ENCODE measurements at regions not wholly inside any gene's neighbourhood (a gene's known extent, or its start where the extent isn't known, plus 50 kb on each side); places are given as distances from the start of the nearest gene placed in this dataset.

DNA sequence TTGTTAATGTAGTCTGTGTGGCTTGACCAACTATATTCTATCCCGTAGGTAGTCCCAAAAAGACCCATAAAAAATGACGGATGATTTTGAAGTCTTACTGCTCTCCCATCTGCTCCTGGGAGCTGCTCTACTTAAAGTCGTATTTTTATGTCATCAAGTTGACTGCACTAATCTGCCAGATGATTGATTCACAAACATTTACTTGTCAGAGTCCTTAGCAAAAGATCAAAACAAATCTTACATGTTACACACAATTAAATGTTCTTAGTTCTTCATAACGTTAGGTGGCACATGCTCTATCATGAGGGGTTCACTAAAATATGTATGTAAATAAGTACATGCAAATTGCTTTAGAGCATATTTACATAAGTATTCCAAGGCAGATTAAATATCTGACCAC, 498.3 kb upstream of the LRRTM4 start:
- Mint-ChIP-seq H3K4me3 (no peak overlapping the region), H3K27ac (ENCODE audit: unreplicated experiment) (no peak overlapping the region), H3K27me3 (ENCODE audit: low read depth) (no peaks in the 10 kb centered on the region), H3K9me3 (peaks cover 5% of the 10 kb centered on the region), H3K4me1 (no peaks in the 10 kb centered on the region), H3K36me3 (ENCODE audit: low read depth) (no peaks in the 10 kb centered on the region)
- TF ChIP-seq, protein P1, sequence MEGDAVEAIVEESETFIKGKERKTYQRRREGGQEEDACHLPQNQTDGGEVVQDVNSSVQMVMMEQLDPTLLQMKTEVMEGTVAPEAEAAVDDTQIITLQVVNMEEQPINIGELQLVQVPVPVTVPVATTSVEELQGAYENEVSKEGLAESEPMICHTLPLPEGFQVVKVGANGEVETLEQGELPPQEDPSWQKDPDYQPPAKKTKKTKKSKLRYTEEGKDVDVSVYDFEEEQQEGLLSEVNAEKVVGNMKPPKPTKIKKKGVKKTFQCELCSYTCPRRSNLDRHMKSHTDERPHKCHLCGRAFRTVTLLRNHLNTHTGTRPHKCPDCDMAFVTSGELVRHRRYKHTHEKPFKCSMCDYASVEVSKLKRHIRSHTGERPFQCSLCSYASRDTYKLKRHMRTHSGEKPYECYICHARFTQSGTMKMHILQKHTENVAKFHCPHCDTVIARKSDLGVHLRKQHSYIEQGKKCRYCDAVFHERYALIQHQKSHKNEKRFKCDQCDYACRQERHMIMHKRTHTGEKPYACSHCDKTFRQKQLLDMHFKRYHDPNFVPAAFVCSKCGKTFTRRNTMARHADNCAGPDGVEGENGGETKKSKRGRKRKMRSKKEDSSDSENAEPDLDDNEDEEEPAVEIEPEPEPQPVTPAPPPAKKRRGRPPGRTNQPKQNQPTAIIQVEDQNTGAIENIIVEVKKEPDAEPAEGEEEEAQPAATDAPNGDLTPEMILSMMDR (conservative IDR thresholded peaks at IDR 0.05) = no peak
- DNase-seq (ENCODE audit: low read depth, low spot score) = no peak

DNA sequence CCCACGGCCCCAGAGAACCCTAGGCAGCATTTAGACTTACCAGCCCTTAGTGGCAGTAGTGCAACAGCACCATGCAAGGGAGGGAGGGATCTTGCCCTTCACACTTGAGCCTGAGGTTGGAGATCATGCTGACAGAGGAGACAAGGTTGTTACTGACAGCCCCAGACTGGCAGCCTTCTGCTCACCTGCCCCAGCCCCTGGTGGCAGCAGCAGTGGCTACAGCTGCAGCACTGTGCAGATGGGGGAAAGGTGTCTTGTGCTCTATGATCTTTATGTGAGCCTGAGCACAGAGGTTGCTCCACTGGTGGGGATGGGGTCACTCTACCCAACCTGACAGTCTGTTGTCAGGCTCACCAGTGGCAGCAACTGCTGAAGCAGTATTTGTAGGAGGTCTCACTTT, 501.2 kb upstream of the LRRTM4 start:
- Mint-ChIP-seq H3K4me1 (no peaks in the 10 kb centered on the region), H3K27me3 (ENCODE audit: low read depth) (no peaks in the 10 kb centered on the region), H3K36me3 (ENCODE audit: low read depth) (peaks cover 2% of the 10 kb centered on the region), H3K9me3 (peaks cover 5% of the 10 kb centered on the region), H3K4me3 (no peak overlapping the region), H3K27ac (ENCODE audit: unreplicated experiment) (no peak overlapping the region)
- TF ChIP-seq, protein P1 (conservative IDR thresholded peaks at IDR 0.05) = no peak
- DNase-seq (ENCODE audit: low read depth, low spot score) = no peak

DNA sequence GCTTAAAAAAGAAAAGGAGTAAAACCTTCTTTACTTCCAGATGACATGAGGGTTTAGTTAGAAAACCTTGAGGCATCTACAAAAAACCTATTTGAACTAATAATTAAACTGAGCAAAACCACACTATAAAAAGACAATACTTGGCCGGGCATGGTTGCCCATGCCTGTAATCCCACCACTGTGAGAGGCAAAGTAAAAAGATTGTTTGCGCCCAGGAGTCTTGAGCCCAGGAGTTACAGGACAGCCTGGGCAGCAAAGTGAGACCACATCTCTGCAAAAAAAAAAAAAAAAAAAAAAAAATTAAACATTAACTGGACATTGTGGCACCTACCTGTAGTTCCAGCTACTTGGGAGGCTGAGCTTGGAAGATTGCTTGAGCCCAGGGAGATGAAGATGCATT, 502.8 kb upstream of the LRRTM4 start:
- peaks cover 14% of the 10 kb centered on the region for H3K9me3 Mint-ChIP-seq
- TF ChIP-seq, protein P1 (conservative IDR thresholded peaks at IDR 0.05) = no peak
- no peak for DNase-seq (ENCODE audit: low read depth, low spot score)

DNA sequence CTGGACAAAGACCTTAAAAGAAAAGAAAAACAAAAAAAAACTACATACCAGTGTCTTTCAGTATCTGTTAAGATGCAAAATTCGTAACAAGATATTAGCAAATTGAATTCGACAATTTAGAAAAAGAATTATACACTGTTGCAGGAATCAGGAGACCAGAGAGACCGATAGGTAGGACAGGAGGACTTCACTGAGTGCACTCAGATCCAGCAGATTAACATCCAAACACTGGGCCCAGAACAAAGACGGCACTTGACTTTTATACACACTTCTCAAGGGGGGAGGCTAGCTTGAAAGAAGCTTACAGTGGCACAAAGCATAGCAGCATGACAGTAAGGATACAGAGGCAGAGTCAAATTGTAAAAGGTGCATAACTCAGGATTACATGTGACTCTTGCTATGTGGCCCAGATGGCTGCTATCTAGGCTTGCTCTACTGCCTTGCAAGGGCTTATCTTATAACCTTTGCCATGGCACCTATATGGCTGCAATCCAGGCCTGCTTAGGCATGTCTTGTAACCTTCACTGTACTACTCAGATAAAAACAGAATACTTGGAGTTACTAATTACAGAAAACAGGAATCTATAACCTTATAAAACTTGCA, 507.3 kb upstream of the LRRTM4 start:
- Mint-ChIP-seq H3K36me3 (ENCODE audit: low read depth) (peaks cover 2% of the 10 kb centered on the region), H3K9me3 (peaks cover 11% of the 10 kb centered on the region)

More for the DNA sequence above, 502.8 kb upstream of the LRRTM4 start:
- no peaks in the 10 kb centered on the region for H3K4me1 Mint-ChIP-seq
- H3K27ac Mint-ChIP-seq (ENCODE audit: unreplicated experiment) = no peak overlapping the region
- peaks cover 2% of the 10 kb centered on the region for H3K36me3 Mint-ChIP-seq (ENCODE audit: low read depth)
- H3K27me3 Mint-ChIP-seq (ENCODE audit: low read depth) = no peaks in the 10 kb centered on the region
- H3K4me3 Mint-ChIP-seq = no peak overlapping the region

DNA sequence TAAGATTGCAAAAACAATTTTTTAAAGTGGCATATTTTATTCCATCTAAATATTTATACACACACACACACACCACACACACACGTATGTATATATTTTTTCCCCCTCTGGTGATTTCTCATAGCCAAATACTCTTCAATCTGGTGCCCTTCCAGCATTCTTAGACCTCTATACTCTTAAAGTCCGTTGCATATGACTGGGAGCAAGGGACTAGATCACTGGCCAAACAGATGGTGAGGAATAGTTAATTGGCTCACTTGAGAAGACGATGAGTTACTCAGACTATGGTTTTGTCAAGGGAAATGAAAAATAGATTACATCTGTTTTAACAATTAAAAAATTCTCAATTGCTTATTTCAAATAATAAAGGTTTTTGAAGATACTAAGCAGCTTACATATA, 512.5 kb upstream of the LRRTM4 start:
- TF ChIP-seq, protein P1 (conservative IDR thresholded peaks at IDR 0.05) = no peak
- Mint-ChIP-seq H3K27me3 (ENCODE audit: low read depth) (no peaks in the 10 kb centered on the region), H3K4me1 (no peaks in the 10 kb centered on the region), H3K36me3 (ENCODE audit: low read depth) (no peaks in the 10 kb centered on the region), H3K4me3 (no peak overlapping the region), H3K27ac (ENCODE audit: unreplicated experiment) (no peak overlapping the region), H3K9me3 (peaks cover 4% of the 10 kb centered on the region)
- DNase-seq (ENCODE audit: low read depth, low spot score) = no peak

More for the DNA sequence above, 507.3 kb upstream of the LRRTM4 start:
- no peak for DNase-seq (ENCODE audit: low read depth, low spot score)
- Mint-ChIP-seq H3K27ac (ENCODE audit: unreplicated experiment) (no peak overlapping the region), H3K4me1 (no peaks in the 10 kb centered on the region), H3K4me3 (no peak overlapping the region), H3K27me3 (ENCODE audit: low read depth) (no peaks in the 10 kb centered on the region)
- TF ChIP-seq, protein P1 (conservative IDR thresholded peaks at IDR 0.05) = no peak

Measured in neural crest cell (in vitro differentiated cells).